ENCODE measurements at regions not wholly inside any gene's neighbourhood (a gene's known extent, or its start where the extent isn't known, plus 50 kb on each side); places are given as distances from the start of the nearest gene placed in this dataset.

DNA sequence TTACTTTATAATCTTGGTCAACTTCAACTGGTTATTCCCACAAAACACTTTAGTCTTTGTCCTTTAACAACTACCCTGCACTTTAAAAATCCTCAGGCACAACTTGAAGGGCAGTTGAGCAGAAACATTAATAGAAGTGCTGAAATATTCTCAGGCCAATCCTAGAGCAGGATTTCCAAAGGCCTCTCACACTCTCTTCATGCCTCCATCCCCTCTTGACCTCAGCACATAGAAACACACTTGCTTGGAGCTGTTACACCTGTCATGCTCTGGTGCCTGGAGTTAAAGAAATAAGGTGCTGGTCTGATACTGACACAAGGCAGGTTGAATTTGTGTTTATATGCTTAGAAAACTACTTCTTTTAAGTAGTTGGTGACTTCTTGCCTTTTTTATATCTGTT lies 618.8 kb upstream of the POU3F2 start:
- no peak overlapping the region for H3K4me3 Mint-ChIP-seq
- Histone ChIP-seq H3K27ac (ENCODE audit: low read length) (no peak overlapping the region), H3K4me3 (ENCODE audit: low read length) (no peak overlapping the region), H3K4me1 (ENCODE audit: control insufficient read depth, insufficient read depth, low read length) (no peaks in the 10 kb centered on the region), H3K27me3 (ENCODE audit: control insufficient read depth, insufficient read depth, low read length) (no peaks in the 10 kb centered on the region), H3K9me3 (ENCODE audit: control insufficient read depth, insufficient read depth, low read length) (no peaks in the 10 kb centered on the region), H3K36me3 (ENCODE audit: control insufficient read depth, insufficient read depth, low read length) (no peaks in the 10 kb centered on the region)
- TF ChIP-seq CTCF (IDR thresholded peaks at IDR 0.05), result no peak
- intact Hi-C loops (cut with micrococcal nuclease), result no loop called here
- no peaks in the 10 kb centered on the region for H3K4me1 Mint-ChIP-seq
- peaks cover 2 to 6% of the 10 kb centered on the region in 2 donors for H3K9me3 Mint-ChIP-seq
- no peak overlapping the region for H3K27ac Mint-ChIP-seq
- DNase-seq (no peak), ATAC-seq (no peak)
- no peaks in the 10 kb centered on the region for H3K27me3 Mint-ChIP-seq (ENCODE audit: low read depth in 2 of 2)
- no peaks in the 10 kb centered on the region for H3K36me3 Mint-ChIP-seq

- H3K4me3 ChIP-seq (ENCODE audit: low read length), result no peak overlapping the region
- Mint-ChIP-seq H3K27me3 (ENCODE audit: low read depth in 2 of 2) (no peaks in the 10 kb centered on the region), H3K4me3 (no peak overlapping the region), H3K36me3 (no peaks in the 10 kb centered on the region), H3K27ac (no peak overlapping the region), H3K9me3 (peaks cover 15 to 16% of the 10 kb centered on the region in 2 donors), H3K4me1 (no peaks in the 10 kb centered on the region)
- H3K36me3 ChIP-seq (ENCODE audit: control insufficient read depth, insufficient read depth, low read length), result no peaks in the 10 kb centered on the region
- H3K27ac ChIP-seq (ENCODE audit: low read length), result no peak overlapping the region
- no peaks in the 10 kb centered on the region for H3K4me1 ChIP-seq (ENCODE audit: control insufficient read depth, insufficient read depth, low read length)
- peaks cover 5% of the 10 kb centered on the region for H3K9me3 ChIP-seq (ENCODE audit: control insufficient read depth, insufficient read depth, low read length)
- intact Hi-C loops (cut with micrococcal nuclease), result no loop called here
- ATAC-seq, result no peak
- no peak for DNase-seq
- H3K27me3 ChIP-seq (ENCODE audit: control insufficient read depth, insufficient read depth, low read length), result no peaks in the 10 kb centered on the region
- no peak for TF ChIP-seq CTCF (IDR thresholded peaks at IDR 0.05)
- 55% methylated on average over 1 of the region's 1 CpG for WGBS (ENCODE audit: insufficient coverage)
Measured at GRCh38 chr6:98230250-98230649, 604.1 kb upstream of the POU3F2 start.

DNA sequence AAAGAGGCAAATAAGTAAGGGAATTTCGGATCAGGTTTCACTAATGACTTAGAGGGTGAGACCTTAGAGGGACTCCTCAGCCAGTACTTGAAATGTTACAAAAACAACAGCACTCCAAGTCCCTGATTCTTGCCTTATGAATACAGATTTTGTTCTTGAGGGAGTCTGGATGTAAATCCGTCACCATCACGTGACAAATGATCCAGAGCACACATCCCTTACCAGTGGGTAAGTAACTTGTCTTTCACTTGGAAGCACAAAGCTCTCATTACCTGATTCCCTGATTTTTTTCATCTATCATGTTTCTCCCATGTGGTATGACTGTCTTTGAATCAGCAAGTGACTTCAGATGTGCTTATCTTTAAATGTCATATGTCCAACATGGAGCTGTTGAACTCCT lies 595.3 kb upstream of the POU3F2 start:
- Mint-ChIP-seq H3K27me3 (ENCODE audit: low read depth in 2 of 2) (no peaks in the 10 kb centered on the region), H3K27ac (no peak overlapping the region), H3K36me3 (no peaks in the 10 kb centered on the region), H3K9me3 (peaks cover 14 to 20% of the 10 kb centered on the region in 2 donors), H3K4me1 (no peaks in the 10 kb centered on the region), H3K4me3 (no peak overlapping the region)
- TF ChIP-seq CTCF (IDR thresholded peaks at IDR 0.05), result no peak
- Histone ChIP-seq H3K4me3 (ENCODE audit: low read length) (no peak overlapping the region), H3K27ac (ENCODE audit: low read length) (no peak overlapping the region), H3K36me3 (ENCODE audit: control insufficient read depth, insufficient read depth, low read length) (no peaks in the 10 kb centered on the region), H3K4me1 (ENCODE audit: control insufficient read depth, insufficient read depth, low read length) (no peaks in the 10 kb centered on the region), H3K9me3 (ENCODE audit: control insufficient read depth, insufficient read depth, low read length) (no peaks in the 10 kb centered on the region), H3K27me3 (ENCODE audit: control insufficient read depth, insufficient read depth, low read length) (no peaks in the 10 kb centered on the region)
- DNase-seq, result no peak
- WGBS (ENCODE audit: insufficient coverage), result 63% methylated on average over 3 of the region's 3 CpGs
- no peak for ATAC-seq
- intact Hi-C loops (cut with micrococcal nuclease), result no loop called here

DNA sequence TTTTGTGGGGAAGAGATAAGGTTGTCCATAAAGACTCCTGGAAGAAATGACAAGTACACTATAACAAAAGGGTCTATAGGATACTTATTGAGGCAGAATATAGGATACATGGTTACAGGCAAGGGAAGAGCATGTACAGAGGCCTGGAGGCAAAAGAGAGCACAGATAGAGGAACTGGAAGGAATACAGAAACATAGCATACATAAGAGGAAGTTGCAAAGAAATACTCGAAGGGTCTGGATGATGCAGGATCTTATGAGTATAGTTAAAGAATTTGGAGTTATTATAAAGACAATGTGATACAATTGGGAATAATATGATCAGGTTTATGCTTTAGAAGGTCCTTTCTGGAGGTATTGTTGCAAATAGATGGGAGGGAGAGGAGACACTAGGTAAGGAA lies 592.7 kb upstream of the POU3F2 start:
- Mint-ChIP-seq H3K36me3 (no peaks in the 10 kb centered on the region), H3K4me1 (no peaks in the 10 kb centered on the region), H3K27ac (no peak overlapping the region), H3K9me3 (peaks cover 12 to 24% of the 10 kb centered on the region in 2 donors), H3K4me3 (no peak overlapping the region), H3K27me3 (ENCODE audit: low read depth in 2 of 2) (no peaks in the 10 kb centered on the region)
- Histone ChIP-seq H3K36me3 (ENCODE audit: control insufficient read depth, insufficient read depth, low read length) (no peaks in the 10 kb centered on the region), H3K27ac (ENCODE audit: low read length) (no peak overlapping the region), H3K4me1 (ENCODE audit: control insufficient read depth, insufficient read depth, low read length) (no peaks in the 10 kb centered on the region), H3K4me3 (ENCODE audit: low read length) (no peak overlapping the region), H3K9me3 (ENCODE audit: control insufficient read depth, insufficient read depth, low read length) (no peaks in the 10 kb centered on the region), H3K27me3 (ENCODE audit: control insufficient read depth, insufficient read depth, low read length) (no peaks in the 10 kb centered on the region)
- ATAC-seq (no peak), DNase-seq (no peak)
- TF ChIP-seq CTCF (IDR thresholded peaks at IDR 0.05), result no peak
- WGBS (ENCODE audit: insufficient coverage), result 7% methylated on average over 1 of the region's 1 CpG
- intact Hi-C loops (cut with micrococcal nuclease), result no loop called here

Measured in natural killer cell (primary cell).